ENCODE measurements at regions not wholly inside any gene's neighbourhood (a gene's known extent, or its start where the extent isn't known, plus 50 kb on each side); places are given as distances from the start of the nearest gene placed in this dataset.

- no peak overlapping the region for H3K27ac ChIP-seq
Measured at GRCh38 chr7:17498230-17498629, 199.8 kb downstream of the AHR start.

DNA sequence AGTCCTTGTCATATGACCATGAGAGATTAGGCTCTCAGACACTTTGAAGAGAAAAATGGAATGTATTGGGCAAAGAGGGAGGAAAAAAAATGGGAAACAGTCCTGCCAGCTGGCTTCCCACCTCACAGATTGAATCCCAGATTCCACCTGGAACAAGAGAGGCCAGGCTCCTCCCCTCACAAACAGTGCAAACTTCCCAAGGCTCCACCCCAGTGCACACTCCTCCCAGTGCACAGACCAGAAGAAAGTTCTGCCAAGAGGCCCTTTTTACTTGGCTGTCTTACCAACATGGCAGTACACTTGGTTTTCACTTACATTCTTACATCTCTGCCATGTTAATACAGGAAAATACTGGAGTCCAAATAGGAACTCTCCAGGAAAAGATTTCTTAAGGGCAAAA is 202.3 kb downstream of the AHR start:
- Histone ChIP-seq H3K36me3 (no peaks in the 10 kb centered on the region), H3K9me3 (no peaks in the 10 kb centered on the region), H3K4me3 (no peak overlapping the region), H3K4me1 (peaks cover 0 to 26% (median 2%) of the 10 kb centered on the region in 4 donors), H3K27me3 (no peaks in the 10 kb centered on the region), H3K27ac (no peak overlapping the region)
- DNase-seq, result no peak
- no peak for TF ChIP-seq CTCF (IDR thresholded peaks at IDR 0.05)
- intact Hi-C loops (cut with DNase I; ENCODE audit: low total_unique reads), result no loop called here

More at GRCh38 chr7:17498230-17498629, 199.8 kb downstream of the AHR start:
- no peak overlapping the region for H3K4me3 ChIP-seq
- H3K36me3 ChIP-seq, result no peaks in the 10 kb centered on the region
- no peak for TF ChIP-seq CTCF (IDR thresholded peaks at IDR 0.05)
- H3K4me1 ChIP-seq, result peaks cover 0 to 26% (median 2%) of the 10 kb centered on the region in 4 donors
- intact Hi-C loops (cut with DNase I; ENCODE audit: low total_unique reads), result no loop called here
- no peaks in the 10 kb centered on the region for H3K27me3 ChIP-seq
- no peak for DNase-seq
- H3K9me3 ChIP-seq, result no peaks in the 10 kb centered on the region

- H3K27ac ChIP-seq, result no peak overlapping the region
- DNase-seq, result no peak
- peaks cover 0 to 26% (median 2%) of the 10 kb centered on the region in 4 donors for H3K4me1 ChIP-seq
- H3K36me3 ChIP-seq, result no peaks in the 10 kb centered on the region
- H3K9me3 ChIP-seq, result no peaks in the 10 kb centered on the region
- H3K4me3 ChIP-seq, result no peak overlapping the region
- no peak for TF ChIP-seq CTCF (IDR thresholded peaks at IDR 0.05)
- intact Hi-C loops (cut with DNase I; ENCODE audit: low total_unique reads), result no loop called here
- no peaks in the 10 kb centered on the region for H3K27me3 ChIP-seq
Measured at GRCh38 chr7:17501441-17502212, 203.2 kb downstream of the AHR start.

GRCh38 chr7:17502213-17503060 is 204.0 kb downstream of the AHR start:
- intact Hi-C loops (cut with DNase I; ENCODE audit: low total_unique reads), result no loop called here
- no peak for DNase-seq
- no peaks in the 10 kb centered on the region for H3K36me3 ChIP-seq
- H3K27me3 ChIP-seq, result no peaks in the 10 kb centered on the region
- no peak for TF ChIP-seq CTCF (IDR thresholded peaks at IDR 0.05)
- H3K9me3 ChIP-seq, result no peaks in the 10 kb centered on the region
- H3K4me1 ChIP-seq, result peaks cover 0 to 21% (median 2%) of the 10 kb centered on the region in 4 donors
- no peak overlapping the region for H3K27ac ChIP-seq
- H3K4me3 ChIP-seq, result no peak overlapping the region

DNA sequence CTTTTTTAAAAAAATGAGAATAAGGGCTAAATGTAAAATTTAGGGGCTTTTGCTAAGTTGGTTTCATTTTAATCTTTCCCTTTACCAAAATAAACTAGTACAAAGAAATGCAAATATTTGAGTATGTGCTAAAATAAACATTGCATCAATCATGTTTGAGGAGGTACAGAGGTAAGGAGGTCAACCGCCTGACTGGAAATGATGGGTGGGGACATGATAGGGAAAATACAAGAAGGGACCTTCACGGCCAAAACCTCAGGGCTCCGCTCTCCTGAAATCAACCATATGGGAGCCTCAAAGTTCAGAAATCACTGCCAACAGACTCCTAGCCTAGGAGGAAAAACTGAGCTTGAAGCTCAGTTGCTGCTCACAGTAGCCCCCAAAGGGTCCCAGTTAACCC is 207.6 kb downstream of the AHR start:
- Histone ChIP-seq H3K27ac (no peak overlapping the region), H3K27me3 (no peaks in the 10 kb centered on the region), H3K9me3 (no peaks in the 10 kb centered on the region), H3K36me3 (no peaks in the 10 kb centered on the region), H3K4me1 (peaks cover 0 to 21% (median 2%) of the 10 kb centered on the region in 4 donors), H3K4me3 (no peak overlapping the region)
- intact Hi-C loops (cut with DNase I; ENCODE audit: low total_unique reads), result no loop called here
- TF ChIP-seq CTCF (IDR thresholded peaks at IDR 0.05), result no peak
- DNase-seq, result no peak

Data from tibial artery (tissue), 4 donors.